SK-N-SH (cell line): ENCODE measurements at regions not wholly inside any gene's neighbourhood (a gene's known extent, or its start where the extent isn't known, plus 50 kb on each side); places are given as distances from the start of the nearest gene placed in this dataset.
A peak's percentile ranks its signal among the peaks of the same experiment; 100 is the strongest.

Experiments used
- CTCF ChIA-PET: fragments of 300-600, 350-600 bp; formaldehyde crosslinking; extraction: SDS; loops from one replicate; lab custom pipeline; 2021; lab: Yijun Ruan, JAX
- POLR2A ChIA-PET: fragments of 350-600 bp; sonication (Branson Sonifier 250); formaldehyde crosslinking; extraction: SDS; loops from one replicate; lab custom pipeline; 2020; ENCODE audit warnings: antibody characterized with exemption, inconsistent platforms; lab: Yijun Ruan, JAX
- DNase-seq: peaks from one replicate; pipeline ENCODE4 v3.0.0; 2012
- H2AFZ ChIP-seq: fragments of 200-600 bp; sonication (generic); 2 replicates; pipeline ENCODE4 v1.8.1; 2016; ENCODE audit warnings: antibody characterized with exemption, mild to moderate bottlenecking, low read depth
- H3F3A ChIP-seq: fragments of 200-600 bp; sonication (generic); replicated peaks from 2 replicates; pipeline ENCODE3; 2016; ENCODE audit warnings: antibody characterized with exemption, mild to moderate bottlenecking; ENCODE audit not compliant: insufficient read depth
- H3K27ac ChIP-seq, 2 experiments: fragments of 200-500 bp in 1 of 2; fragments of 200-600 bp in 1 of 2; sonication (Bioruptor generic) in 1 of 2; sonication (generic), shearing (Covaris generic) in 1 of 2; 2 replicates each; pipeline versions ENCODE4 v1.5.1 to v1.6.1; 2014 to 2016; ENCODE audit warnings: low read depth in 2 of 2, inconsistent platforms in 1 of 2, low read length in 1 of 2, mild to moderate bottlenecking in 1 of 2, mixed read lengths in 1 of 2
- H3K27me3 ChIP-seq: fragments of 200-600 bp; sonication (generic), shearing (Covaris generic); 2 replicates; pipeline ENCODE4 v1.6.1; 2016; ENCODE audit warnings: mixed run types; ENCODE audit not compliant: insufficient read depth
- H3K36me3 ChIP-seq, 2 experiments: fragments of 200-500 bp in 1 of 2; fragments of 200-600 bp in 1 of 2; sonication (Bioruptor generic) in 1 of 2; sonication (generic) in 1 of 2; replicated peaks in 1 of 2; 2 replicates each; pipeline versions ENCODE3 to v1.5.1; 2014 to 2016; ENCODE audit warnings: low read length in 1 of 2, mild to moderate bottlenecking in 1 of 2; ENCODE audit not compliant: insufficient read depth in 2 of 2, control insufficient read depth in 1 of 2
- H3K4me1 ChIP-seq, 2 experiments: fragments of 200-500 bp in 1 of 2; fragments of 200-600 bp in 1 of 2; sonication (Bioruptor generic) in 1 of 2; sonication (generic), shearing (Covaris generic) in 1 of 2; 2 replicates each; pipeline versions ENCODE4 v1.5.1 to v1.6.1; 2014 to 2016; ENCODE audit warnings: low read depth in 1 of 2, low read length in 1 of 2, mixed run types in 1 of 2; ENCODE audit not compliant: insufficient read depth in 2 of 2, control insufficient read depth in 1 of 2
- H3K4me2 ChIP-seq: fragments of 200-600 bp; sonication (generic), shearing (Covaris generic); 2 replicates; pipeline ENCODE4 v1.6.1; 2017; ENCODE audit warnings: mixed run types
- H3K4me3 ChIP-seq, 2 experiments: fragments of 200-500 bp in 1 of 2; fragments of 200-600 bp in 1 of 2; sonication (Bioruptor generic) in 1 of 2; sonication (generic), shearing (Covaris generic) in 1 of 2; 2 replicates each; pipeline versions ENCODE4 v1.5.1 to v1.8.1; 2014 to 2016; ENCODE audit warnings: low read depth in 2 of 2, inconsistent platforms in 1 of 2, low read length in 1 of 2, mild to moderate bottlenecking in 1 of 2, mixed read lengths in 1 of 2, moderate library complexity in 1 of 2
- H3K79me2 ChIP-seq: fragments of 200-600 bp; sonication (generic); 2 replicates; pipeline ENCODE4 v1.8.1; 2017; ENCODE audit warnings: mild to moderate bottlenecking; ENCODE audit not compliant: insufficient read depth
- H3K9ac ChIP-seq: fragments of 200-600 bp; sonication (generic); 2 replicates; pipeline ENCODE4 v1.6.1; 2017; ENCODE audit warnings: mixed run types
- H3K9me2 ChIP-seq: fragments of 200-600 bp; sonication (generic); 2 replicates; pipeline ENCODE4 v1.6.1; 2017; ENCODE audit warnings: mixed run types
- H3K9me3 ChIP-seq: fragments of 200-600 bp; sonication (generic); 2 replicates; pipeline ENCODE4 v1.6.1; 2017; ENCODE audit warnings: mixed run types, mild to moderate bottlenecking, moderate library complexity
- H4K20me1 ChIP-seq: fragments of 200-600 bp; sonication (generic); 2 replicates; pipeline ENCODE4 v1.6.1; 2017; ENCODE audit warnings: mild to moderate bottlenecking, mixed run types; ENCODE audit not compliant: insufficient read depth
- CHD2 ChIP-seq: fragments of 150-350 bp; IDR thresholded peaks from 2 replicates; pipeline ENCODE4 v1.6.1; 2018; ENCODE audit warnings: low read length; ENCODE audit not compliant: partially characterized antibody
- CTCF ChIP-seq: fragments of 200-600 bp; sonication (generic); IDR thresholded peaks from 2 replicates; pipeline ENCODE4 v1.6.1; 2017; ENCODE audit warnings: antibody characterized with exemption, mild to moderate bottlenecking, moderate library complexity
- EP300 ChIP-seq, 2 experiments: IDR thresholded peaks; 2 replicates each; pipeline versions ENCODE4 v1.4.0 to v1.6.1; 2012; ENCODE audit warnings: borderline replicate concordance in 1 of 2, low read depth in 1 of 2, low read length in 1 of 2
- FOSL2 ChIP-seq: IDR thresholded peaks from 2 replicates; pipeline ENCODE4 v1.4.0; 2012; ENCODE audit warnings: low read depth, mild to moderate bottlenecking, moderate library complexity, borderline replicate concordance
- FOXJ3 ChIP-seq: sonication (generic); formaldehyde crosslinking; IDR thresholded peaks from 2 replicates; pipeline ENCODE4 v1.5.1; 2020; ENCODE audit warnings: mild to moderate bottlenecking, missing genetic modification reagents
- GATA2 ChIP-seq: sonication (generic); formaldehyde crosslinking; IDR thresholded peaks from 2 replicates; pipeline ENCODE4 v1.5.0; 2020; ENCODE audit warnings: mild to moderate bottlenecking, missing genetic modification reagents
- JUND ChIP-seq: IDR thresholded peaks from 2 replicates; pipeline ENCODE4 v1.4.0; 2012
- MEF2A ChIP-seq: IDR thresholded peaks from 2 replicates; pipeline ENCODE4 v1.4.0; 2012; ENCODE audit warnings: low read depth, borderline replicate concordance
- MXI1 ChIP-seq: IDR thresholded peaks from 2 replicates; pipeline ENCODE4 v1.6.1; 2012; ENCODE audit warnings: mild to moderate bottlenecking, low read depth, low read length, improper control_type of control experiment
- NFIC ChIP-seq: IDR thresholded peaks from 2 replicates; pipeline ENCODE4 v1.4.0; 2012; ENCODE audit warnings: borderline replicate concordance
- PBX3 ChIP-seq: IDR thresholded peaks from 2 replicates; pipeline ENCODE4; 2012
- POLR2AphosphoS5 ChIP-seq: IDR thresholded peaks from 2 replicates; pipeline ENCODE4 v1.6.1; 2012; ENCODE audit warnings: low read depth, low read length
- RAD21 ChIP-seq: IDR thresholded peaks from 2 replicates; pipeline ENCODE4 v1.6.1; 2012; ENCODE audit warnings: mild to moderate bottlenecking, low read length
- RCOR1 ChIP-seq: fragments of 150-350 bp; IDR thresholded peaks from 2 replicates; pipeline ENCODE4 v1.6.1; 2017; ENCODE audit warnings: antibody characterized with exemption, low read length
- REST ChIP-seq: IDR thresholded peaks from 2 replicates; pipeline ENCODE4 v1.6.1; 2012; ENCODE audit warnings: mild to moderate bottlenecking, low read depth, low read length, moderate library complexity
- TCF12 ChIP-seq: IDR thresholded peaks from 2 replicates; pipeline ENCODE4 v1.4.0; 2012
- USF1 ChIP-seq: IDR thresholded peaks from 2 replicates; pipeline ENCODE4 v1.4.0; 2012; ENCODE audit warnings: low read depth, borderline replicate concordance
- YY1 ChIP-seq: IDR thresholded peaks from 2 replicates; pipeline ENCODE4 v1.4.0; 2012; ENCODE audit warnings: low read depth, mild to moderate bottlenecking
- WGBS: methylation state at CpG from one replicate; pipeline ENCODE4 v1.1.6; 2017; ENCODE audit warnings: low lambda C conversion rate; 5-methylcytosine and 5-hydroxymethylcytosine counted together

GRCh38 chr16:76946879-76947278 is 244.1 kb upstream of the MON1B start:
- peaks cover 6% of the 10 kb centered on the region; the same call in 1 of the 2 replicates for H3K9me3 ChIP-seq
- H3K36me3 ChIP-seq = no peaks in the 10 kb centered on the region
- H3K27me3 ChIP-seq = no peaks in the 10 kb centered on the region
- no peaks in the 10 kb centered on the region for H4K20me1 ChIP-seq
- 9% methylated on average over 3 of the region's 3 CpGs for WGBS
- ChIA-PET CTCF (no interaction called here), POLR2A (no interaction called here)
- H3K4me3 ChIP-seq = no peak overlapping the region
- no peaks in the 10 kb centered on the region for H3K9me2 ChIP-seq
- no peaks in the 10 kb centered on the region for H3K79me2 ChIP-seq
- H3F3A ChIP-seq = peaks cover 8% of the 10 kb centered on the region
- peak overlapping the region; percentile 65; the same call in 1 of the 2 replicates for H3K4me2 ChIP-seq
- TF ChIP-seq MXI1 (peak; percentile 69; the same call in 1 of the 2 replicates), YY1 (no peak), TCF12 (peak; percentile 80), NFIC (peak; percentile 57; the same call in 1 of the 2 replicates), POLR2AphosphoS5 (peak; percentile 36; the same call in 1 of the 2 replicates), MEF2A (no peak), CHD2 (peak; percentile 23), PBX3 (peak; percentile 89), FOXJ3 (CRISPR knock-in tag) (0 out of 2 replicates have a peak, but pooled peaks have one; percentile 43), JUND (peak; percentile 77), RAD21 (peak; percentile 22; the same call in 1 of the 2 replicates), RCOR1 (peak; percentile 58; the same call in 1 of the 2 replicates), CTCF (no peak), FOSL2 (peak; percentile 88), GATA2 (peak; percentile 80), REST (no peak), USF1 (0 out of 2 replicates have a peak, but pooled peaks have one; percentile 12), EP300 (IDR thresholded peaks at IDR 0.05; ENCODE audit: borderline replicate concordance in 1 of 2, low read depth in 1 of 2, low read length in 1 of 2) (peak; percentile 55 to 86; a peak in 3 of 4 replicates)
- H3K27ac ChIP-seq = peak overlapping the region; percentile 30 to 76; a peak in 3 of 4 replicates
- H2AFZ ChIP-seq = no peak overlapping the region
- H3K9ac ChIP-seq = no peak overlapping the region
- DNase-seq = peak; percentile 41
- peaks cover 7 to 20% of the 10 kb centered on the region in 2 experiments; a peak in 3 of 4 replicates for H3K4me1 ChIP-seq
